Tibial nerve (tissue), 4 donors: ENCODE measurements at regions not wholly inside any gene's neighbourhood (a gene's known extent, or its start where the extent isn't known, plus 50 kb on each side); places are given as distances from the start of the nearest gene placed in this dataset.

Experiments
- DNase-seq, 2 donors: peaks; one replicate each; pipeline ENCODE4 v3.0.0-alpha.2; 2019; ENCODE audit warnings: low spot score in 2 of 2
- H3K27ac ChIP-seq, 4 donors: fragments of 200-600 bp; sonication (generic) in 3 of 4; one replicate each; pipeline ENCODE4 v1.5.1; 2017 to 2019; ENCODE audit warnings: mild to moderate bottlenecking in 1 of 4
- H3K27me3 ChIP-seq, 2 donors: fragments of 200-600 bp; sonication (generic) in 1 of 2; one replicate each; pipeline versions ENCODE4 v1.5.1 to v1.6.0; 2017 to 2019
- H3K36me3 ChIP-seq, 3 donors: fragments of 200-600 bp; sonication (generic); one replicate each; pipeline ENCODE4 v1.5.1; 2018 to 2019
- H3K4me1 ChIP-seq, 4 donors: fragments of 200-600 bp; sonication (generic) in 3 of 4; one replicate each; pipeline ENCODE4 v1.5.1; 2017 to 2019
- H3K4me3 ChIP-seq, 4 donors: fragments of 200-600 bp; sonication (generic) in 3 of 4; one replicate each; pipeline ENCODE4 v1.5.1; 2017 to 2019; ENCODE audit warnings: mild to moderate bottlenecking in 1 of 4, moderate library complexity in 1 of 4
- H3K9me3 ChIP-seq, 4 donors: fragments of 200-600 bp; sonication (generic) in 3 of 4; one replicate each; pipeline ENCODE4 v1.5.1; 2017 to 2019
- EP300 ChIP-seq, 2 donors: sonication (generic); formaldehyde crosslinking; IDR thresholded peaks; one replicate each; pipeline ENCODE4 v1.6.1; 2017; ENCODE audit warnings: antibody characterized with exemption in 2 of 2, mild to moderate bottlenecking in 1 of 2
- POLR2A ChIP-seq, 2 donors: fragments of 450-650 bp; IDR thresholded peaks; one replicate each; pipeline ENCODE4 v1.6.1; 2017; ENCODE audit warnings: antibody characterized with exemption in 2 of 2, mild to moderate bottlenecking in 2 of 2, moderate library complexity in 2 of 2
- WGBS, 2 donors: methylation state at CpG; one replicate each; pipeline ENCODE4 v1.1.5; 2018; 5-methylcytosine and 5-hydroxymethylcytosine counted together
- TF ChIP-seq, protein P1 (sequence below), 5 experiments: fragments of 200-600 bp in 3 of 5; fragments of 450-650 bp in 2 of 5; sonication (generic) in 3 of 5; IDR thresholded peaks; one replicate each; pipeline ENCODE4 v1.5.1; 2016 to 2019; ENCODE audit warnings: antibody characterized with exemption in 5 of 5, mild to moderate bottlenecking in 3 of 5, moderate library complexity in 2 of 5

DNA sequence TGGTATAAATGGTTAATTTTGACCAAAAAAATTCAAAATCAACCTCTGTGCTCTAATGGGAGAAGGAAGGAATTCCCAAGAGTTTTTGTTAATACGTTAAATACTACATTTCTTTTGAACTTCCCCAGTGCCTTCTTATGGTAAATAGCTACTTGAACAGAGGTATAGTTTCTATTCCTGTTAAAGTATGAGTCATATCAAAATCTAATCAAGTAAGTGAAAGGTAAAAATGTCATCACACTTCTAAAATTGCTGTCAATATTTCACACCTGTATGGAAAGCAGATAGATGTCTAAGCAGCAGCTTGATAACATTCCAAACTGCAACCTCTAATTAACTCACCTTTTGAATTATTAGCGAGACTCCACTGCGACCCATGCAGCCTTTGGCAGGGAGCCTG is 214.1 kb upstream of the MEF2C start:
- no peak overlapping the region for H3K27ac ChIP-seq
- no peak for TF ChIP-seq POLR2A (IDR thresholded peaks at IDR 0.05)
- TF ChIP-seq, protein P1, sequence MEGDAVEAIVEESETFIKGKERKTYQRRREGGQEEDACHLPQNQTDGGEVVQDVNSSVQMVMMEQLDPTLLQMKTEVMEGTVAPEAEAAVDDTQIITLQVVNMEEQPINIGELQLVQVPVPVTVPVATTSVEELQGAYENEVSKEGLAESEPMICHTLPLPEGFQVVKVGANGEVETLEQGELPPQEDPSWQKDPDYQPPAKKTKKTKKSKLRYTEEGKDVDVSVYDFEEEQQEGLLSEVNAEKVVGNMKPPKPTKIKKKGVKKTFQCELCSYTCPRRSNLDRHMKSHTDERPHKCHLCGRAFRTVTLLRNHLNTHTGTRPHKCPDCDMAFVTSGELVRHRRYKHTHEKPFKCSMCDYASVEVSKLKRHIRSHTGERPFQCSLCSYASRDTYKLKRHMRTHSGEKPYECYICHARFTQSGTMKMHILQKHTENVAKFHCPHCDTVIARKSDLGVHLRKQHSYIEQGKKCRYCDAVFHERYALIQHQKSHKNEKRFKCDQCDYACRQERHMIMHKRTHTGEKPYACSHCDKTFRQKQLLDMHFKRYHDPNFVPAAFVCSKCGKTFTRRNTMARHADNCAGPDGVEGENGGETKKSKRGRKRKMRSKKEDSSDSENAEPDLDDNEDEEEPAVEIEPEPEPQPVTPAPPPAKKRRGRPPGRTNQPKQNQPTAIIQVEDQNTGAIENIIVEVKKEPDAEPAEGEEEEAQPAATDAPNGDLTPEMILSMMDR (IDR thresholded peaks at IDR 0.05), result no peak
- TF ChIP-seq EP300 (IDR thresholded peaks at IDR 0.05), result no peak
- H3K27me3 ChIP-seq, result no peaks in the 10 kb centered on the region
- WGBS, 2 donors, result 83 to 87% methylated on average over 3 of the region's 3 CpGs
- no peak for DNase-seq
- no peaks in the 10 kb centered on the region for H3K4me1 ChIP-seq
- no peak overlapping the region for H3K4me3 ChIP-seq
- no peaks in the 10 kb centered on the region for H3K36me3 ChIP-seq
- no peaks in the 10 kb centered on the region for H3K9me3 ChIP-seq

- Histone ChIP-seq H3K36me3 (no peaks in the 10 kb centered on the region), H3K27me3 (no peaks in the 10 kb centered on the region), H3K27ac (no peak overlapping the region), H3K9me3 (no peaks in the 10 kb centered on the region), H3K4me1 (no peaks in the 10 kb centered on the region), H3K4me3 (no peak overlapping the region)
- TF ChIP-seq EP300 (IDR thresholded peaks at IDR 0.05) (no peak), POLR2A (IDR thresholded peaks at IDR 0.05) (no peak)
- TF ChIP-seq, protein P1 (IDR thresholded peaks at IDR 0.05), result no peak
- DNase-seq, result no peak
- 93 to 98% methylated on average over 2 of the region's 2 CpGs for WGBS, 2 donors
These were observed 212.4 kb upstream of the MEF2C start for GRCh38 chr5:89095341-89095740.

DNA sequence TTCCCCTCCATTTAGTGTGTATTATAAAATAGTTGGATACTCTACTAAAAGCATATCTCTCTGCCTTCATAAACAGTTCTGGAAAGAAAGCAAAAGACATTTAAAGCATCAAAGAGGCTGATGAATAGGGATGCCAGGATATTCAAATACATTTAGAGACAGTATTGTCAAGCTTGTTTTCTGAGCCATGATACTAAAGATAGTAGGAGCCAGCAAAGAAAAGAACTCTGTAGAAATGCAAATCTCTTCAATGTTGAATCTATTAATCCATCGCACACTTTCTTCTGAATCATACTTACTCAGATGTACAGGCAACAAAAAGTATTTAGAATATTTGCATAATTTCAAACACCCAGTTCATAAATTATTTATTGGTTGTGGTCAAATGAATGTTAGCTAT is 207.1 kb upstream of the MEF2C start:
- WGBS, 2 donors, result 57 to 60% methylated on average over 1 of the region's 1 CpG

GRCh38 chr5:89087551-89088318 is 204.8 kb upstream of the MEF2C start:
- Histone ChIP-seq H3K4me3 (no peak overlapping the region), H3K27ac (no peak overlapping the region), H3K36me3 (no peaks in the 10 kb centered on the region), H3K9me3 (no peaks in the 10 kb centered on the region), H3K27me3 (no peaks in the 10 kb centered on the region), H3K4me1 (peaks cover 0 to 5% (median 0%) of the 10 kb centered on the region in 4 donors)
- WGBS, 2 donors, result 73 to 78% methylated on average over 12 of the region's 12 CpGs
- TF ChIP-seq, protein P1 (IDR thresholded peaks at IDR 0.05), result no peak
- no peak for TF ChIP-seq POLR2A (IDR thresholded peaks at IDR 0.05)
- DNase-seq, result no peak

More for the DNA sequence above, 207.1 kb upstream of the MEF2C start:
- DNase-seq, result no peak
- Histone ChIP-seq H3K4me3 (no peak overlapping the region), H3K4me1 (peaks cover 0 to 5% (median 0%) of the 10 kb centered on the region in 4 donors), H3K36me3 (no peaks in the 10 kb centered on the region), H3K27me3 (no peaks in the 10 kb centered on the region), H3K27ac (no peak overlapping the region), H3K9me3 (no peaks in the 10 kb centered on the region)
- no peak for TF ChIP-seq EP300 (IDR thresholded peaks at IDR 0.05)
- no peak for TF ChIP-seq POLR2A (IDR thresholded peaks at IDR 0.05)
- TF ChIP-seq, protein P1 (IDR thresholded peaks at IDR 0.05), result no peak

- Histone ChIP-seq H3K4me1 (peaks cover 0 to 5% (median 0%) of the 10 kb centered on the region in 4 donors), H3K4me3 (no peak overlapping the region), H3K9me3 (no peaks in the 10 kb centered on the region), H3K27me3 (no peaks in the 10 kb centered on the region), H3K27ac (no peak overlapping the region), H3K36me3 (no peaks in the 10 kb centered on the region)
- no peak for DNase-seq
- WGBS, 2 donors, result 71 to 80% methylated on average over 2 of the region's 2 CpGs
- TF ChIP-seq EP300 (IDR thresholded peaks at IDR 0.05) (no peak), POLR2A (IDR thresholded peaks at IDR 0.05) (no peak)
- TF ChIP-seq, protein P1 (IDR thresholded peaks at IDR 0.05), result no peak
These were observed 204.1 kb upstream of the MEF2C start for GRCh38 chr5:89087128-89087527.
